Left colon (tissue), 2 donors: ENCODE measurements at regions not wholly inside any gene's neighbourhood (a gene's known extent, or its start where the extent isn't known, plus 50 kb on each side); places are given as distances from the start of the nearest gene placed in this dataset.

ENCODE experiments used
- ATAC-seq: fragments of 200-7000 bp; cut with Tn5 transposase; one replicate; pipeline ENCODE4 v1.9.1; 2020; ENCODE audit warnings: mild to moderate bottlenecking, moderate library complexity
- DNase-seq, 2 donors: peaks; one replicate each; pipeline ENCODE4 v3.0.0-alpha.2; 2020
- intact Hi-C, 2 donors: fragments of 100-400 bp; cut with DNase I in 1 of 2; cut with micrococcal nuclease in 1 of 2; formaldehyde crosslinking; loops; one replicate each; pipeline versions ENCODE4 v1.11.2 to v1.14.0; 2022; cut with DNase I, micrococcal nuclease
- donor health status: DM: no; HTN: no; CAD: no.
- donor health status: DM: yes; HTN: yes; CAD: no.

GRCh38 chr4:152269448-152270191 lies 266.3 kb downstream of the FBXW7 start:
- intact Hi-C loops: no loop called here
- no peak for ATAC-seq
- DNase-seq: no peak

DNA sequence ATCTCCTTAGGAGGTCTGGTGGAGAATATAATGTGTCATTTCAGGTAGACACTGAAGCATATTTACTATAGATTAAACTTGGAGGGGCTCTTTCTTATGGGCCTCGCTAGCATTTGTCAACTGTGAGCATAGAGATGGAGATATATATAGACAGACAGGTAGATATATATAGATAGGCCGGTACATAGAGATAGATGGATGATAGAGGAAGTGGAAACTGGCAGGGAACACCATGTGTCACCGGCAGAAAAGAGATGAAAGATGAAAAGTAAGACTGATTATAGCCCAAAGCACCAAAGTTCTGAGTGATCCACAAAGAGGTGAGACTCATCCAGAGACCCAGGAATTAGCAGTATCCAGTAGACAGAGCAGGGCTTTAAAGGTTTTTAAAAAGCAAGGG lies 268.1 kb downstream of the FBXW7 start:
- intact Hi-C loops: no loop called here
- ATAC-seq: no peak
- DNase-seq: no peak

DNA sequence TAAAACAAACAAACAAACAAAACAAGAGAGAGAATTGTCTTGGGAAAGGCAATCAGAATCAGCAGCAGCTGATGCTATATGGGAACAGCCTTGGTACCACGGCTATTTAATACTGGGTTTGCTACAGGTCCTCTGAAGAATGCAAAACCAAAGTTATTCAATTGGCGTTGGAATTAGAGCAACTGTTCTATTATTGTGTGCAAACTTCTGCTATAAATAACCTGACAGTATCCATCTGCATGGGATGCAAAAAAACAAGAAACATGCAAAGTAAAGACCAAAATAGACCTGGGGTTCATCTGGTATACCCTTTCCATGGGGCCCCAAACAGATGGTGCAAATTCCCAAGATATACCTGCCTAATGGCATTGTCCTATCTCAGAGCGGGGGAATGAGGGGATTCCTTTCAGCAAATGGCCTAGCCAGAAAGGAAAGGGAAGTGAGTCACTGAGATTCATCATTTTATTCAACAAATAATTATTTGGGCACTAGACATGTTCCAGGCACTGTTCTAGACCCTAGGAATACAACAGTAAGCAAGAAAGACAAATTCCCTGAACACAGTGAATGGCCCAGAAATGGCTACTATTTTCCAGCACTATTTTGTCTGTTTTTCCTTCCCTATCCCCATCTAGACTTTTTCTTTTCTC lies 268.9 kb downstream of the FBXW7 start:
- intact Hi-C loops: no loop called here
- ATAC-seq (no peak), DNase-seq (no peak)

GRCh38 chr4:152265149-152265621 lies 270.7 kb downstream of the FBXW7 start:
- DNase-seq: no peak
- no peak for ATAC-seq
- intact Hi-C loops: no loop called here

GRCh38 chr4:152264106-152264505 lies 271.8 kb downstream of the FBXW7 start:
- no peak for DNase-seq
- no peak for ATAC-seq
- intact Hi-C loops: no loop called here

GRCh38 chr4:152259866-152260265 lies 276.0 kb downstream of the FBXW7 start:
- ATAC-seq (no peak), DNase-seq (no peak)
- intact Hi-C loops: no loop called here

GRCh38 chr4:152258804-152259708 lies 276.8 kb downstream of the FBXW7 start:
- ATAC-seq (no peak), DNase-seq (no peak)
- intact Hi-C loops: no loop called here

- DNase-seq (no peak), ATAC-seq (no peak)
Measured at GRCh38 chr4:152258391-152258790, 277.5 kb downstream of the FBXW7 start.

GRCh38 chr4:152257601-152258066 lies 278.3 kb downstream of the FBXW7 start:
- intact Hi-C loops: no loop called here

More at GRCh38 chr4:152258391-152258790, 277.5 kb downstream of the FBXW7 start:
- intact Hi-C loops: no loop called here

DNA sequence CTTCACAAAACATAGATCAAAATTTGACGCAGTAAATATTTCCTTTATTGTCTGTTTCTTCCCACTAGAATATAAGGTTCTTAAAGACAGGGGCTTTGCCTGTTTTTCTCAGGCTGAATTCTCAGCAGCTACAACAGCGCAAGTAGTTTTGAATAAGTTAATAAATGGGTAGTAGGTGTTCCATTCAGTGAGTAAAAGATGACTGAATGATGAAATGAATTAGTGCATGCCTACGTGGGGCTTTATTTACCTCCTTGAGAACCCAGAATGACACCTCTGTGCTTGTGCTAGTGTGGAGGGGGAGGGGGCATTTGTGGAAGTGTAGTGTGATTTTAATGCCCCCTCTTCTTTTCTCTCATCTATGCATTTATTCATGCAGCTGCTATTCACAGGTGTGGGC lies 278.9 kb downstream of the FBXW7 start:
- DNase-seq: no peak
- intact Hi-C loops: no loop called here
- no peak for ATAC-seq

More at GRCh38 chr4:152257601-152258066, 278.3 kb downstream of the FBXW7 start:
- ATAC-seq (no peak), DNase-seq (no peak)

GRCh38 chr4:152255437-152255836 lies 280.5 kb downstream of the FBXW7 start:
- intact Hi-C loops: no loop called here
- ATAC-seq: no peak
- no peak for DNase-seq

DNA sequence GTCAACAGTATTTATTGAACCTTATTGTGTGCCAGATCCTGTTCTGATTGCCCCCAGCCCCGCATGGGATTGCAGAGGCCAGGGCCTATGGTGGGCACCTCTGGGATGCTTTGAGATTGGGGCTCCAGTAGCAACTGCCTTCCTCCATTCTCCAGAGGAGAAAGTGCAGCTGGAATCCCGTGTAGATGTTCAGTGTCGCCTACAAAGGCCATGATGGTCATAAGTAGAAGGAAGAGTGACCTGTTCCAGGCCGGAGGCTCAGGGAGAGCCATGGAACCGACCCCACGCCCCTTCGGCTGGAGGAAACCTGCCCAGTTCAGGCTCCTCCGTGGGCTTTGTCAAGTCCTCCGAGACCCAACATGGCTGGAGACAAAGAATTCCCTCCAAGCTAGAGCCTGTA lies 287.5 kb downstream of the FBXW7 start:
- DNase-seq: no peak
- ATAC-seq: no peak
- intact Hi-C loops: no loop called here

GRCh38 chr4:152247271-152247975 lies 288.5 kb downstream of the FBXW7 start:
- ATAC-seq (no peak), DNase-seq (no peak)
- intact Hi-C loops: no loop called here

DNA sequence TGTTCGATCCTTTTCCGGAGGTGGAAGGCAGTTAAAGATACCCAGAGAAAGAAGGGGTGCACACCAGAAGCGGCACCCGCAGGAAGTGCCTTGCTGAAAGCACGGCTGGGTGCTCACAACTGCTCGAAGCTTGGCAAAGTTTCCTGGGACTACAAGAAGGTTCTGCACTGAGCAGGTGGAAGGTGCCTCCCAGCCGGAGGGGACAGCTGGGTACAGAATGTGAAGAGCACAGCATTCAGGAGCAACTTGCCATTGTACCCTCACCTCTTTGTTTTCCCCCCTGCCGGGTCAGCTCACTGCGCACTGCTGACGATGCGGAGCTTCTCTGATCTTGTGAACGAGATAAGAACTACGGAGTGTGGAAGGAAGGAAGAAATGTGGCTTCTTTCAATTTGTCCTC lies 289.2 kb downstream of the FBXW7 start:
- ATAC-seq (no peak), DNase-seq (no peak)
- intact Hi-C loops: no loop called here

- no peak for ATAC-seq
- DNase-seq: no peak
- intact Hi-C loops: no loop called here
Measured at GRCh38 chr4:152245680-152246079, 290.2 kb downstream of the FBXW7 start.

DNA sequence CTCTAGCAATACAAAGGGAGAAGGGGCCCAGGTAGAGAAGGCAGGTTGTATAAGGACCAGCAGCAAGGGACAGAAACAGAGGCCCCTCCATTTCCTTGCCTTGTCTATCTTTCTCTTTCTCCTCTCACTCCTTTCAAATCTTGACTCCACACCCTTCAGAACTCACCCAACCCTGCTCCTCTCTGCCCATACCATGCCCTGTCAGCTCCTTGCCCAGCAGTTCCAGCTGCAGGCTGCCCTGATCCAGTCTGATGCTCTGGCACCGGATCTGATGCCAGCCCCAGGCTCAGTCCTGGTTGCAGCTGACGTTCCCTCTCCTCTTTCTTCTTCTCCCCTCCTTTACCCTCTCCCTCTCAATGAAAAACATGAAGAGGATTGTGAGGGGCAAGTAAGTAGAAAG lies 291.2 kb downstream of the FBXW7 start:
- ATAC-seq (no peak), DNase-seq (no peak)
- intact Hi-C loops: no loop called here

DNA sequence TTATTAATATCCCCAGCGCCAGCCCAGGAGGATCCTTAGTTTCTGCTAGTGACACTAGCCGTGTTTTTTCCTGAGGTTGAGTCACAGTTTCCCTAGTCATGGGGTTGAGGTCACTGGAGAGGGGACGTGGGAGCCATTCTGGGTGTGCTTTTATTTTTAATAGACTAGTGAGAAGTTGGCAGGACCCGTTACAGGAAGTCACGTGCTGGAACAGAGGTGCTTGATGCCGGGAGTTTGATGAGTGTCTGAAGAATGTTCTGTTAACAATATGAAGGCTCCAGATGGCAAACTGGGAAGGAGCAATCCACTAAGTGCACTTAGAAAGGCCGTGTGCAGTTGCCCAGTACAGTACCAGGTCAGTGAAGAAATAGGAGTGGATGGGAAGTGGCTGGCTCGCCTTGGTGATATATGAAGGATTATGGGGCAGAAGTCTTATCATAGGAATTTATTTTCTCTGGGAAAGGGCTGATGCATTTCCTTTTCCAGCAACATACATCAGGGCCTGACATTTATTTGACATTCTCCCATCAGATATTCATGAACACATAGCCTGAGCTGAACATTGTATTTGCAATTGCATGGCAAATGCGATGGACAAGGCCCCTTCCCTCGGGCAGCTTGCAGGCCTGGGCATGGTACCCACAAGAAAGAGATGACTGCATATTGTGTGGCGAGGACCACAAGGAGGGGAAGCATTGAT lies 291.8 kb downstream of the FBXW7 start:
- ATAC-seq (no peak), DNase-seq (no peak)
- intact Hi-C loops: no loop called here

GRCh38 chr4:152243206-152243605 lies 292.7 kb downstream of the FBXW7 start:
- no peak for ATAC-seq
- no peak for DNase-seq
- intact Hi-C loops: no loop called here
